GM20000 (cell line): ENCODE measurements at regions not wholly inside any gene's neighbourhood (a gene's known extent, or its start where the extent isn't known, plus 50 kb on each side); places are given as distances from the start of the nearest gene placed in this dataset.

Experiments
- DNase-seq: peaks from one replicate; pipeline ENCODE4 v3.0.0; 2012; ENCODE audit warnings: low spot score
- CTCF ChIP-seq: IDR thresholded peaks from 2 replicates; pipeline ENCODE4 v1.5.1; 2012; ENCODE audit warnings: mild to moderate bottlenecking, control low read depth; ENCODE audit errors: extremely low read depth, missing control alignments

DNA sequence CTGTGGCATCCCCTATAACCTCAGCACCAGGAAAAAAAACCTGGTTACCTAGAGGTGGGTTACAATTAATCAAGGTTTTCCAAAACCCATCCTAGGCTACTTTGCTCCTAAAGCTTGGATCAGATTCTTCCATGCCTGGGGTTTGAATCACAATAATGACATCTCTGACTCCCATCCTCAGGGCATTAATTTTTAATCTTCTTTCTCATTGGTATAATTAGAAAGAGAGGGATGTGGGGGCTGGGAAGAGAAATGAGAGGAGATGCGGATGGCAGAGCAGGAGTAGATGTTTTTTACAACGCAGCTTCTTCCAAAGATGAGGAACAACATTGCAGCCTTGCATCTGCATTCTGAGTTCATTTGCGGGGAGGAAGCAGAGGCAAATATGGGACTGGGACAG is 117.2 kb upstream of the E2F8 start:
- no peak for DNase-seq
- no peak for TF ChIP-seq CTCF

DNA sequence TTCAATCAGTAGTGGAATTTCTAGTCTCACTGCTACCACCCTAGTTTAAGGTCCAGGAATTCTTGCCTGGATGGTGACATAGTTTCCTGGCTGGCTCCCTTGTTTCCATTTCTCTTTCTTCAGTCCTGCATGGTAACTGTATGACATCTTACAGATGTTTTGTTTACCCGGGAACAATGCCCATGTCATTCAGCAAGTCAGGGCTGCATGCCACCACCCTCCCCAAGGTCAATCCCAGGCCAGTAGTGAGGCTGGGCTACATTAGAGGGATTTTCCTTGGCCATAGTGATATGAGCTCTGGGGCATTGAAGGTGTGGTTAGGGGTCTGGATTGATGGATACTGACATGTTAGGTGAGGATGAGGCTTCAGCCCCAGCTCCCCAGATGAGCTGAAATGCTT is 114.9 kb upstream of the E2F8 start:
- no peak for TF ChIP-seq CTCF
- DNase-seq: no peak

DNA sequence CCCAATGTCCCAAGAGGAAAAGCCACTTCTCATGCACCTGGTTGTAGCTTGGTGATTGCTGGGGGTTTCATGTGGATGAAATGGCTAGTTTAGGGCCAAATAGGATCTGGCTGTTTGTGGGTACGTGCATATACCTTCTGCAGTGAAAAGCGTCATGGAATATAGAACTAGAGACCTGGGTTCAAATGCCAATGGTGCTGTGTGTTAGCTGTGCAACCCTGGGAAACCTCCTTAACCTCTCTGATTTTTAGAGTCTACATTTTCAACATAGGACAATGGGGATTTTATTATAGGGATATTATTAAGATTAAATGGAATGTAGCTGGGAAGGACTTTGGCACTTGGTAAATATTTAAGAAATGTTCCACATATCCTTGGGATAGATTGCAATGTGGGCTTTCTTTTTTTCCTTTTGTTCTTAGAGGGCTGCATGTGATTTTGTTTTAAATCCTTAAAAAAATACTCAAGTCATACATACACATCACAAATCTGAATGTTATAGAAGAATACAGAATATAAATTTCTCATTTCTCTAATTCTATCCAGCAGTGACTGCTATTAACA is 112.6 kb upstream of the E2F8 start:
- TF ChIP-seq CTCF: no peak

DNA sequence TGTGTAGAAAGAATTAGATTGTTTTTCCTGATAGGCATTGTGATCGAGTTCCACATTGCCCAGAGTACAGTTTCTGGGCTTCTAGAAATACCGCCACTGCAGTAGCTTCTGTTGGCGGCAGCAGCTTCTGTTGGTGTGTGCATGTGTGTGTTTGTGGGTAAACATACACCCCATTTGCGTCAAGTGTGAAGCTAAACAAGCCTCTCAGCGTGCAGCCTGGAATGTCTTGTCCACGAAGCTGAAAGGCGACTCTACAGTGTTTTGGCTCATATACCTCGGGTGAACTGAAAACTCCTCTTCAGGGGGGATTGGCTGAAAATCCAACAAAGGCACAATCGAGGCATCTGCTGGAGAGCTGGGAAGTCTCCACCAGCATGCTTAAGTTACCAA is 112.0 kb upstream of the E2F8 start:
- TF ChIP-seq CTCF: no peak

More for the DNA sequence above, 112.6 kb upstream of the E2F8 start:
- DNase-seq: no peak

DNA sequence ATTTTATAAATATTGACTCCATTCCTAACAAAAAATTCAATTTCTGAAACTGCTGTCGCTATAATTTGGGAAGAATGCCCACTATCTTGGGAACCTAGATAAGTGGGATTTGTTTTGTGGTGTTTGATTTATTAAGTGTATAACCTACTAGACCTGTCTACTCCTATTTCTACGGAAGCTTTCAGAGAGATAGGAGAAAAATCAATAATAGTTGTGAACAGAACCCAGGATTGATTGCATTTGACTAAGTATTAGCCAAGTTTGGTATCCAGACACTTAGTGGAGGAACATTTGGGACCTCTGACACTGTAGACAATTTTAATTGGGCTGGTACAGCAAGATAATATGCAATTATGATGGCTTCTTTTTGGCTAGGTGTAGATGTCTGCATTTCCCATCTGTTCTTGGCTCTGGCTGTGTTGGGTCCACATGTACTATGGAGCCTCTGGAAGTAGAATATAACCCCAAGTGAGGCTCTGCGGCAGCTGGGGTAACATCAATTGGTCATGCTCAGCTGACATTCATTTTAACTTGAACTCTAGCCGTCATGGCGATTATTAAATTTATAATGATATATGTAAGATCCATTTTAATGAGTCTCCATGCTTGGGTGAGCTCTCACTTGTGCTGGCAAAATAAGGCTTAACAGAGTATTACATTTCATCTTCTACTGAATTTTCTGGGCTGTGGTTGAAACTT is 111.5 kb upstream of the E2F8 start:
- no peak for DNase-seq
- no peak for TF ChIP-seq CTCF

More for the DNA sequence above, 112.0 kb upstream of the E2F8 start:
- DNase-seq: no peak

DNA sequence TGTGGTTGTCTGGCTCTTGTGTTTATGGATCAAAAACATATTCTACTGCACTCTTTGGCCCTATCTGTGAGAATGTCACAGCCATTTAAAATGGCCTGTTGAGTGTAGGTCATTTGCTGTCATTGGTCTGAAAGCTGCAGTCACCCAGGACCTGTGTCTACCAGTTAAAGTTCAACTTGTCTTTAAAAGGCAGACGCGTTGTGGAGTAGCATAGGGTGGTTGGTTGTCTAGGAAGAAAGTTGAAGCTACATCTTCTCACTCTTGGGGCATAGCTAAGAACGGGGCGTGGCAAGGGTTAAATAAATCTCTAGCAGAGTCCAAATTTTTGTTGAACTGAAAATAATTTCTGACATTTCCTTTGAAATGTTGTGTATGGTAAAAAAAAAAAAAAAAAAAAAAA is 110.7 kb upstream of the E2F8 start:
- no peak for TF ChIP-seq CTCF
- DNase-seq: no peak

DNA sequence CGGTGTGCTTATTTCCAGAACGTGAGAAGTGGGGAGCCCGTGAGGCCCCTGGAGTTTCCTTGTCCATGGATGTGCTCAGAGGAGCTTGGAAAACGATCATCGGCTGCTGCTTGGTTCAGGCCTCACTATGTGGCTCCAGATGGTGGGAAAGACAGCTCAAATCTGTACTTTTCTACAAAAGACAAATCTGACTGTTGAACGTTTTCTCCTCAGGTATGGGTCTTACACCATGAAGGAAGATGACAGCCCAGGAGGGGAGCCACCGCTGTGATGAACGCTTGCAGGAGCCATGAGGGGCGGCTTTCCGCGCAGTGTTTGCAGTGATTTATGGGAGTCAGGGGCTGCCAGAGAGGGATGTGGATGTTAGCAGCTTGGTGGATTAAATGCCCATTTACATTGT is 109.4 kb upstream of the E2F8 start:
- no peak for DNase-seq
- no peak for TF ChIP-seq CTCF
